Memory B cell (primary cell): ENCODE measurements at regions not wholly inside any gene's neighbourhood (a gene's known extent, or its start where the extent isn't known, plus 50 kb on each side); places are given as distances from the start of the nearest gene placed in this dataset.
"Not testable (repeated sequence)": the region's sequence is repeated elsewhere in the genome, so short reads cannot be mapped to it uniquely, and the experiment has no call there.

Source experiments
- ATAC-seq: fragments of 150-1000 bp; cut with Tn5 transposase; 2 replicates; pipeline ENCODE4 v1.10.0; 2021; ENCODE audit warnings: low read depth, mild to moderate bottlenecking, moderate library complexity
- DNase-seq, 2 donors: peaks; one replicate each; pipeline ENCODE4 v3.0.0; 2022; ENCODE audit warnings: low spot score in 2 of 2
- H3K27ac Mint-ChIP-seq: one replicate; pipeline ENCODE4 v1.8.0; 2022; ENCODE audit warnings: mild to moderate bottlenecking, moderate library complexity, mixed read lengths
- H3K27me3 Mint-ChIP-seq: one replicate; pipeline ENCODE4 v1.8.0; 2022; ENCODE audit warnings: mixed read lengths
- H3K36me3 Mint-ChIP-seq: one replicate; pipeline ENCODE4 v1.8.0; 2022; ENCODE audit warnings: mild to moderate bottlenecking, mixed read lengths
- H3K4me1 Mint-ChIP-seq: one replicate; pipeline ENCODE4 v1.8.0; 2022; ENCODE audit warnings: mixed read lengths
- H3K4me3 Mint-ChIP-seq: one replicate; pipeline ENCODE4 v1.8.0; 2022; ENCODE audit warnings: mild to moderate bottlenecking, moderate library complexity, mixed read lengths
- H3K9me3 Mint-ChIP-seq: one replicate; pipeline ENCODE4 v1.8.0; 2022; ENCODE audit warnings: mixed read lengths

DNA sequence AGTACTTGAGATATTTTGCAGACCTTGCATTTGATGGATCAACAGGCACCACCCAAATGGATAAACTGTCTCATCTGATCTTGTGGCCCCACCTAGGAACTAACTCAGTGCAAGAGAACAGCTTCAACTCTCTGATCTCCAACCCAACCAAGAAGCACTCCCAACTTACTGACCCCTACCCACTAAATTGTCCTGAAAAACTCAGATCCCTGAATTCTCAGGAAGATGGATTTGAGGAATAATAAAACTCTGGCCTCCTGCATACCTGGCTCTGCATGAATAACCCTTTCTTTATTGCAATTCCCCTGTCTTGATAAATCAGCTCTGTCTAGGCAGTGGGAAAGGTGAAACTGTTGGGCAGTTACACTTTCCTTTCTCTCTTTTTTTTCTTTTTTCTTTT is 247.9 kb downstream of the ZPLD1 start:
- Mint-ChIP-seq H3K4me3 (no peak overlapping the region), H3K27me3 (peaks cover 10% of the 10 kb centered on the region), H3K36me3 (no peaks in the 10 kb centered on the region), H3K27ac (no peak overlapping the region), H3K9me3 (no peaks in the 10 kb centered on the region), H3K4me1 (no peaks in the 10 kb centered on the region)
- DNase-seq: no peak
- ATAC-seq: no peak

DNA sequence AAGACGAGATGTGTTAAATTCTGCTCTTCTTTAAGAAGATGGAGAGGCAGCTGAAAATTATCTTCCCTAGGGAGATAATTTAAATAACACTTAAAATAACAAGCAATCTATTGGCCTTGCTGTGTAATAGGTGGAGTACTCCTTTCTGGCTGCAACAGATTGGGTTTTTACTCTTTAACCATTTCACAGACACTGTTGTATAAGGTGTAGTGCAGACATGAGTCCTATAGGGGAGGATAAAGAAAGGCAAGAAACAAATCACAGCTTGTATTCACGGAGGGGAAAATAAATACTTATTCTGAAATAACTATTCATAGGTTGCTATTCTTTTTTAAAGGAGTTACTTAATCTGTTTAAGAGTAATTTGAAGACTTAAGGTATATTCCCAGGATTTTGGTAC is 252.0 kb downstream of the ZPLD1 start:
- ATAC-seq (no peak), DNase-seq (no peak)
- H3K27ac Mint-ChIP-seq: no peak overlapping the region
- no peaks in the 10 kb centered on the region for H3K36me3 Mint-ChIP-seq
- no peaks in the 10 kb centered on the region for H3K4me1 Mint-ChIP-seq
- peaks cover 10% of the 10 kb centered on the region for H3K27me3 Mint-ChIP-seq
- no peak overlapping the region for H3K4me3 Mint-ChIP-seq
- no peaks in the 10 kb centered on the region for H3K9me3 Mint-ChIP-seq

DNA sequence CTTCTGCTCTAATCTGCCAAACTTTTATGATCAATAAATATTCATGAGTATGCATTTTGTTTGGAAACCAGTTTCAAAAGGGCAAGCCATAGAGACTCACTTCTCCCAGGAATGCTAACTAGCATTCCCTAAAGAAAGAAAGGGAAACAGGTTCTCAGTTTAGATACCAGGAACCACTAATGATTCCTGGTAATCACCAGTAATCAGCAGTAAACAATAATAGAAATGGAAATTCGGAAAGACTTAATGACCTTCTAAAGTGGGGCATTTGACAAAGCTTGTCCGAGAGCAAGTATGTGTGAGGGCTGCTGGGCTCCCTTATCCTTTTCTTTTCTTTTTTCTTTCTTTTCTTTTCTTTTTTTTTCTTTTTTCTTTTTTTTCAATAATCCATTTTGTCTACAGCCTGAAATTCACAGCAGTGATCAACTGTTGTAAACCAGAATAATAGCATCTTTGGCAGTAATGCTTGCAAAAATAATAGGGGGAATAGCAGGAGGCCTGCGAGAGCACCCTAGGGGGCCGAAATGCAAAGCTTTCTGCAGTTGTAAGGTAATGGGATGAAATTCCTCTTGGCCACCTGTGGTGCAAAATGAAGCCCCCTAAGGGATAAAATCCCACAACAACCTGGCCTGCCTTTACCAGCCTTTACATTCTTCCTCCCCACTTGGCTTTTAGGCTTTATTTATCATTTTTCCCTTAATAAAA is 253.2 kb downstream of the ZPLD1 start:
- ATAC-seq (no peak), DNase-seq (no peak)
- Mint-ChIP-seq H3K4me1 (no peaks in the 10 kb centered on the region), H3K4me3 (no peak overlapping the region), H3K9me3 (no peaks in the 10 kb centered on the region), H3K27me3 (peaks cover 10% of the 10 kb centered on the region), H3K36me3 (no peaks in the 10 kb centered on the region), H3K27ac (no peak overlapping the region)

DNA sequence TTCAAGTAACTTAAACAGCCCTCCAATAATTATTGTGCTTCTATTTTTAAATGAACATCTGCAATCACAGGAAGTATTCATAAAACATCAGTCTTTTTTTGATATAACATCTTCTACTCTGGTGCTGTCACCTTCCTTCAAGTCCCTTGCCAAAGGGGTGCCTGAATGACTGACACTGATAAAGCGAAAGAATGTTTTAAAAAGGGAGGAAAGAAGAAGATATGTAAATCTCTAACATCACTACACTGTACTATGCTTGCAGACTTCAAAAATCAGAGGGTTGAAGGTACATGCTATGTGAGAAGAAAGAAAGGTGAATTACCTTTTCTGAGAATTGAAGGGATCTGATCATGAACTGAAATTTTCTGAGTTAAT is 253.7 kb downstream of the ZPLD1 start:
- Mint-ChIP-seq H3K36me3 (no peaks in the 10 kb centered on the region), H3K4me1 (no peaks in the 10 kb centered on the region), H3K9me3 (no peaks in the 10 kb centered on the region), H3K27ac (no peak overlapping the region), H3K4me3 (no peak overlapping the region), H3K27me3 (peaks cover 10% of the 10 kb centered on the region)
- DNase-seq: no peak
- ATAC-seq: no peak

DNA sequence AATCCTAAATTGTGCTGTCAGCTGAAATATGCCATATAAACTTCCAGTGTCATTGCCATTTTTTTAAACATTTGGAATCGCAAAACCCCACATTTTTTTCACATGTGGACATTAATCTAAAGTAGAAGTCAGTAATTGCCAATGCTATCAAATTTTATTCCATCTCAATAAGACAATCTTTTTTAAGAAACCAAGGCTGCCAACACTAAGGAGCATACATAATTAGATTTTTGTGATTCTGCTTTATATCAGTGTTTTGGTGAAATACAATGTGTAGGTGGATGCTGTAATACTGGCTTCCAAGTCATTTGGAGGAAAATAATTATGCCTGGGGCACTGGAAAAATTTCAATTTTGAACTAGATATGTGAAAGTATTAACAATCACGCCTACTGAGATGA is 256.7 kb downstream of the ZPLD1 start:
- H3K9me3 Mint-ChIP-seq: no peaks in the 10 kb centered on the region
- no peak for ATAC-seq
- no peaks in the 10 kb centered on the region for H3K36me3 Mint-ChIP-seq
- DNase-seq: no peak
- peaks cover 7% of the 10 kb centered on the region for H3K27me3 Mint-ChIP-seq
- H3K27ac Mint-ChIP-seq: no peak overlapping the region
- H3K4me1 Mint-ChIP-seq: no peaks in the 10 kb centered on the region
- H3K4me3 Mint-ChIP-seq: no peak overlapping the region

DNA sequence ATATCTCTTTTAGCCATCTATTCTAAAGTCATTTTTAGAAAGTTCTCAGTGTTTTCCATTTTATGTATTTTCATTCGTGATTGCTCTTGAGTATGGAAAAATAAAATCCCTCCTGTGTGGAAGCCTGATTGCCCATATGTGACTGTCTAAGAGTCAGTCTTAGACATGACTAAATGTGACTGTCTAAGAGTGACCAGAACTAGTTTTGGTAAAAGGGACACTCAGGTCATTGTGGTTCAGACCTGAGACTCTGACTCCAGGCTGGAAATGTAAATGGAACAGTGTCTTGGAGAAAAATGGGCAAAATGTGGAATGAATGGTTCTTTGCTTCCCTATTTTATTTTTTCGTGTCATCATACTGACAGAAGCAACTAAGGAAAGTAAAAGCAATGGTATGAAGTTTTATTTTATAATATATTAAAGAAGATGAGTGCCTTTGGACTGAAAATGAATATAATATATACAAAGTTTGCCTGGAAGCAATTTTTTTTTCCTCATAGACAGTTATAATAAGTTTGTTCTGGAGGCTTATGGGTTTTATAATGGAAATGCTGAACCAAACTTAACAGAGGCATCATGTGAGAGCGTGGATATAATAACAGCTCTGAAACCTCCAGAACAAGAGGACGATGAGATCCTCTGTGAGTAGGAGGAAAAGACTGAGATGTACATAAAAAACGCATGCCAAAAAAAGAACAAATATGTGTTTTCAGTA is 264.4 kb downstream of the ZPLD1 start:
- no peaks in the 10 kb centered on the region for H3K4me1 Mint-ChIP-seq
- H3K9me3 Mint-ChIP-seq: no peaks in the 10 kb centered on the region
- H3K36me3 Mint-ChIP-seq: no peaks in the 10 kb centered on the region
- peaks cover 2% of the 10 kb centered on the region for H3K27me3 Mint-ChIP-seq
- no peak overlapping the region for H3K27ac Mint-ChIP-seq
- no peak overlapping the region for H3K4me3 Mint-ChIP-seq
- ATAC-seq: no peak
- DNase-seq: no peak

DNA sequence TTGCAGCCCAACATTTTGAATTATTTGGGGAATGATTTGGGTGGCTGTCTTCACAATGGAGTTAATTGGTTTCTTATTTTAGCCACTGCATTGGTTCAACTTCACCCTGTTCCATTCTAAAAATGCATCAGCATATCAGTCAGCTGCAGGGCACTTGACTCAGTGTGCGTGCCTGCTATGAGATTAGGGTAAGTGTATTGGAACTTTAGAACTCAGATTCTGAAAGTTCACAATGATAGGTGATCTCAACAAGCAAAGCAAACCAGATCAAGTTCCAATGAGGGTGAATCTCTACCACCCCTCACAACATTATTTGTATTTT is 265.0 kb downstream of the ZPLD1 start:
- no peak for DNase-seq
- Mint-ChIP-seq H3K4me3 (no peak overlapping the region), H3K36me3 (no peaks in the 10 kb centered on the region), H3K9me3 (no peaks in the 10 kb centered on the region), H3K4me1 (no peaks in the 10 kb centered on the region), H3K27ac (no peak overlapping the region), H3K27me3 (no peaks in the 10 kb centered on the region)
- no peak for ATAC-seq

DNA sequence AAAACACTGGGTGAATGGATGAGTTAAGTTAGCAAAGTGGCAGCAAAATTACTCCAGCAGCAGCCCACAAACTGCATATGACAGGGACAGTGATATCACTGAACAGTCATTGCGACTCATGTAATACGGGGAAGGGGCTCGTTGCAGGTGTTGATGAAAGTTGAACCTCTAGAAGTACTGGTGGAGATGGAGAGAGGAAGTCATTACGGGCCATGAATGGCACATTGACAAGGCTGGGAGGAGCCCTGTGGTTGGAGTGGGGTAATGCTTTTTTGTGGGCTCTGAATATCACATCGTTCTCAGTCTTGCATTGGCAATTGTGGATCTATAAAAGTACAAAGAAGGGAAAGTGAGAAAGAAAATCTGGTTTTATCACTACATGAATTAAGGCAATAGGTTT is 278.1 kb downstream of the ZPLD1 start:
- ATAC-seq (no peak), DNase-seq (no peak)
- Mint-ChIP-seq H3K4me3 (no peak overlapping the region), H3K4me1 (no peaks in the 10 kb centered on the region), H3K27me3 (peaks cover 3% of the 10 kb centered on the region), H3K27ac (no peak overlapping the region), H3K9me3 (no peaks in the 10 kb centered on the region), H3K36me3 (no peaks in the 10 kb centered on the region)

DNA sequence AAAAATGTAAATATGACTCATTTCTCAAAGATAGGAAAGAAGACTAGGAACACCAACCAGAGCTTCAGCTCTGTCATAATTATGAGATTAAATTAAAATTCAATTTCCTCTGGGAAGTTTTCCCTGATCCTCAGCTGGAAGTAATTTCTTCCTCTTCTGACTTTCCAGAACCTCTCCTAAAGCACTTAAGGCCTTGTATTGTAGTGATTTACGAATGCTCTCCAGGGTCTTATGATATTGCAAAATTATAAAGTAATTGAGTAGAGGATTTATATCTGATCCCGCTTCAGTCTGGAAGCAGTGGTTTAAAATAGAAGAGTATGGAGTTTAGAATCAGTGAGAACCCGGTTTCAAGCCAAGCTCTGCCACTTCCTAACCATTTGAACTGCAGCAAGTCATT is 279.8 kb downstream of the ZPLD1 start:
- Mint-ChIP-seq H3K4me3 (no peak overlapping the region), H3K27ac (no peak overlapping the region), H3K27me3 (peaks cover 3% of the 10 kb centered on the region), H3K36me3 (no peaks in the 10 kb centered on the region), H3K4me1 (no peaks in the 10 kb centered on the region), H3K9me3 (no peaks in the 10 kb centered on the region)
- ATAC-seq (no peak), DNase-seq (no peak)

DNA sequence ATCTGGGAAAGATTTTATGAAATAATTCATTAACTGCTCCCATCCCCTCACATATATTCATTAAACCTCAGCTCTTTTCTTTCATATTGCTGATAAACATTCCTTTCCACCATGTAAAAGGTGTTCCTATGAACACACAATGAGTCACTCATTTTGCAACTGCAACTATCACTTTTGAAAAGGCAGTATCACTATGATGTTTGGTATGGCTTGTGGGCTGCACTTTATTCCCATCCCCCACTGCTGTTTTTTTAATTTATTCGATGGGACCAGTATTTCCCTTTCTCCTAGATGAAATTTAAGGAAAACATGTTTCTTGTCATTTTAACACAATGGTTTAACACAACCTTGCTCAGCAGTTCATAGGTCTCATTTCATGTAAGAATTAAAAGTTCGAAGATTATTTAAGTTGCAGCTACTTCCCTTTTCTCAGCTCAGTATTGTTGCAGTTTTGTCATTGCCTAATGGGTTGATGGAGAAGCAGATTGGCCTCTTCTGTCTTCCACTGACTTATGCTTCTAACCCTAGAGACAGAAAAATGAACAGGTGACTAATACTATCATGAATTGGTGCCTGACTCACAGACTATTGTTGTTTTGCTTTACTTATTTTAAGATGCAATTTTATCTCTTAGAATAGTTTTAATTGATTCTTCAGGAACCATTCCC is 280.3 kb downstream of the ZPLD1 start:
- DNase-seq: no peak
- no peak for ATAC-seq

DNA sequence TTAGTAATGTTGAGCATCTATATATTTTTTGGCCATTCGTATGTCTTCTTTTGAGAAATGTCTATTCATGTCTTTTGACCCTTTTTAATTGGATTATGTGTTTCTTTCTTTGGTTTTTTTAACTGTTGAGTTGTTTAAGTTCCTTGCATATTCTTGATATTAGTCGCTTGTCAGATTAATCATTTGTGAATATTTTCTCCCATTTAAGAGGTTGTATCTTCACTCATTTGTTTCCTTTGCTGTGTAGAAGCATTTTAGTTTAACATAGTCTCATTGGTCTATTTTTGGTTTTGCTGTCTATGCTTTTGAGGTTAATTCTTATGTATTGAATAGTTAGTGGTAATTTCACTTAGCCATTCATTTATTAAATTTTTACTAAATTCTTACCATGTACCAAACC is 283.8 kb downstream of the ZPLD1 start:
- H3K36me3 Mint-ChIP-seq: no peaks in the 10 kb centered on the region
- H3K27ac Mint-ChIP-seq: no peak overlapping the region
- H3K4me3 Mint-ChIP-seq: no peak overlapping the region
- no peaks in the 10 kb centered on the region for H3K9me3 Mint-ChIP-seq
- no peaks in the 10 kb centered on the region for H3K4me1 Mint-ChIP-seq
- ATAC-seq (no peak), DNase-seq (no peak)
- no peaks in the 10 kb centered on the region for H3K27me3 Mint-ChIP-seq

More for the DNA sequence above, 280.3 kb downstream of the ZPLD1 start:
- no peak overlapping the region for H3K27ac Mint-ChIP-seq
- H3K9me3 Mint-ChIP-seq: no peaks in the 10 kb centered on the region
- peaks cover 3% of the 10 kb centered on the region for H3K27me3 Mint-ChIP-seq
- H3K36me3 Mint-ChIP-seq: no peaks in the 10 kb centered on the region
- no peak overlapping the region for H3K4me3 Mint-ChIP-seq
- no peaks in the 10 kb centered on the region for H3K4me1 Mint-ChIP-seq

DNA sequence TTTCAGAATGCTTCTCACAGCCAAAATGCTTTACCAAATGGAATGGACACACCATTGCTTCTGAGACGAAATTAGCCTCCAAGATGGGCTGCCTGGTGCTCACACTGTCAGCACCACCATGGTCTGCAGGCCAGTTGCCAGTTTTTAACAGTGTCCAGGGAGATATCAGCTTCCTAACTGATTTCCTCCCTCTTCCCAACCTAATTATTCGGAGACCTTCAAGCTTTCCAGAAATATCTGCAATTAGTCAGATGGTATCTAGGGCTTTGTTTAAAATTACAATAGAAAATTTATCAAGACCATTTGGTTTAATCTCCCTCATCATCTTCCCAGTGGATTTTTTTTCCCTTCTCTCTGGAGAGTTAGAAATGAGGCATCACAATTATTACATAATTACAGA is 287.5 kb downstream of the ZPLD1 start:
- H3K9me3 Mint-ChIP-seq: no peaks in the 10 kb centered on the region
- no peak for ATAC-seq
- H3K4me3 Mint-ChIP-seq: no peak overlapping the region
- H3K27ac Mint-ChIP-seq: no peak overlapping the region
- H3K4me1 Mint-ChIP-seq: no peaks in the 10 kb centered on the region
- peaks cover 1% of the 10 kb centered on the region for H3K27me3 Mint-ChIP-seq
- H3K36me3 Mint-ChIP-seq: no peaks in the 10 kb centered on the region
- DNase-seq: no peak

DNA sequence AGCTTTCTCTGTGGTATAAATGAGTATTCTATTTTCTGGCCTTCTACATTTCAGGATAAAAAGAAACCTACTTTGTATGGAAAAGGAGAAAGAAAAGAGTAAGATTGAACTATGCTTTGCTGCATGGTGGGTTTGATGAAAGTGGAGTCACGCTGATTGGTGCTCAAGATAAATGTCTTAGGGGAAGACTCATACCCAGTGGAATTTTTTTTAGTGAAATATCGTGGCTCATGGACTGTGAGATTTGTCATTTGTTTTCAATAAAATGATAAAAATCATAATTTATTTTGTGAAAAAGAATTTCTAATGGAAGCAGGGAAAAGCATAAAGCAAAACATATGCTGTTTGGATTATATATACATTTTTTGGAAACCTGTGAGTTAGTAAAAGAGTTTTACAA is 292.5 kb downstream of the ZPLD1 start:
- Mint-ChIP-seq H3K9me3 (no peaks in the 10 kb centered on the region), H3K27ac (no peak overlapping the region), H3K27me3 (peaks cover 2% of the 10 kb centered on the region), H3K36me3 (no peaks in the 10 kb centered on the region), H3K4me3 (no peak overlapping the region), H3K4me1 (no peaks in the 10 kb centered on the region)
- DNase-seq: no peak
- ATAC-seq: no peak

DNA sequence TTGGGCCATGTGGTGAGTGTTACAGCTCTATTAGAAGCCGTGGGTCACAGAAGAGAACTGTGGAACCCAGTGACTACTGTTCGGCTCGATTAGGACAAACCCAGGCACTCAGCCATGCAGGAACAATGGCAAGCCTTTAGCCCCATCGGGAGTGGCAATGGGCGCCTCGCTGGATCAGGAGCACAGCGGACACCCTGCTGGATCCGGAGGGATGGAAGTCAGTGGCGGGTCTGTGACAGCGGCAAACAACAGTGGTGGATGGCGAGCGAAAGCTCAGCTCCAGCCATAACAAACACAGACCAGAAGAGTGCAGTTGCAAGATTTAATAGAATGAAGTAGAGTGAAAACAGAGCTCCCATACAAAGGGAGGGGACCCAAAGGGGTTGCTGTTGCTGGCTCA is 297.8 kb downstream of the ZPLD1 start:
- not testable (repeated sequence) for H3K27me3 Mint-ChIP-seq, DNase-seq, H3K27ac Mint-ChIP-seq, H3K4me3 Mint-ChIP-seq, H3K4me1 Mint-ChIP-seq, H3K36me3 Mint-ChIP-seq, H3K9me3 Mint-ChIP-seq, ATAC-seq
